Naive B cell (primary cell): ENCODE measurements at regions not wholly inside any gene's neighbourhood (a gene's known extent, or its start where the extent isn't known, plus 50 kb on each side); places are given as distances from the start of the nearest gene placed in this dataset.

ENCODE experiments used
- ATAC-seq, 2 donors: fragments of 150-1000 bp; cut with Tn5 transposase; 2 replicates each; pipeline ENCODE4 v1.10.0; 2021; ENCODE audit warnings: low read depth in 2 of 2, mild to moderate bottlenecking in 2 of 2, moderate library complexity in 2 of 2
- DNase-seq: peaks from one replicate; pipeline ENCODE4 v3.0.0; 2022
- H3K27ac Mint-ChIP-seq, 6 donors: one replicate each; pipeline ENCODE4 v1.8.0; 2020 to 2022; ENCODE audit warnings: mild to moderate bottlenecking in 6 of 6, mixed read lengths in 6 of 6, moderate library complexity in 5 of 6, inconsistent platforms in 2 of 6
- H3K27me3 Mint-ChIP-seq, 3 donors: one replicate each; pipeline ENCODE4 v1.8.0; 2021 to 2022; ENCODE audit warnings: mixed read lengths in 3 of 3, mild to moderate bottlenecking in 1 of 3
- H3K36me3 Mint-ChIP-seq, 2 donors: one replicate each; pipeline ENCODE4 v1.8.0; 2020 to 2022; ENCODE audit warnings: mixed read lengths in 2 of 2, inconsistent platforms in 1 of 2, mild to moderate bottlenecking in 1 of 2
- H3K4me1 Mint-ChIP-seq, 3 donors: one replicate each; pipeline ENCODE4 v1.8.0; 2020 to 2022; ENCODE audit warnings: mixed read lengths in 3 of 3, inconsistent platforms in 1 of 3, mild to moderate bottlenecking in 1 of 3, moderate library complexity in 1 of 3
- H3K4me3 Mint-ChIP-seq, 8 donors: one replicate each; pipeline ENCODE4 v1.8.0; 2020 to 2022; ENCODE audit warnings: mild to moderate bottlenecking in 8 of 8, mixed read lengths in 8 of 8, moderate library complexity in 8 of 8, inconsistent platforms in 2 of 8
- H3K9me3 Mint-ChIP-seq, 7 donors: one replicate each; pipeline ENCODE4 v1.8.0; 2020 to 2022; ENCODE audit warnings: mixed read lengths in 7 of 7, mild to moderate bottlenecking in 5 of 7, inconsistent platforms in 2 of 7, moderate library complexity in 1 of 7

DNA sequence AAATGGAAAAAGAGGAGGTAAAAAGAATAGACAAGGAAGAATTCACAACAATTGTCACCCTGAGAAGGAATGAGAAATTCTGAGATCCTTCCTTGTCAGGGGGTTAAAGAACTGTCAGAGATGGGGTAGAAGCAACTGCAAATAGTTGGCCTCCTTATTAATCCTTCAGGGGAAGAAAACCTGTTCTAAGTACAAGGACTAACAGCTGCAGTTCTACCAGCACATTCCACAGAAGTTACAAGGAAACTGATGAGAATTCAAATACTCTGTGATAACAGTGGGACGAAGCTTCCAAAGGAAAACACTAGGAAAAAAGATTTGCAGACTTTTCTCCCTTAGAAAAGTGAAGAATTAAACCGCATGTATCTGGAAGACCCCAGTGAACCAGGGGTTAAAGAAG, 93.7 kb downstream of the OR2K2 start:
- DNase-seq = no peak
- Mint-ChIP-seq H3K27ac (no peak overlapping the region), H3K4me3 (no peak overlapping the region), H3K27me3 (no peaks in the 10 kb centered on the region), H3K9me3 (peaks cover 0 to 1% (median 0%) of the 10 kb centered on the region in 7 donors), H3K36me3 (no peaks in the 10 kb centered on the region), H3K4me1 (no peaks in the 10 kb centered on the region)
- no peak for ATAC-seq

DNA sequence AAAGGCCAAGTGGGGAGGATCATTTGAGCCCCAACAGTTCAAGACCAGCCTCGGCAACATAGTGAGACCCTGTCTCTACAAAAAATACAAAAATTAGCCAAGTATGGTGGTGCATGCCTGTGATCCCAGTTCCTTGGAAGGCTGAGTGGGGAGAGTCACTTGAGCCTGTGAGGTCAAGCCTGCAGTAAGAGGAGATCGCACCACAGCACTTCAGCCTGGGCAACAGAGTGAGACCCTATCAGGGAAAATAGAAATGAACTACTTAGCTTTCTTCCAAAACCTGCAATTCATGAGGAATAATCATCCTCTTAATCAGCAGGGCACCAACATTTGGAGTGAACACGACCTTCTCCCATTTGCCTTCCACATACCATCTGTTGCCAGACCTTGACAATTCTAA, 96.1 kb downstream of the OR2K2 start:
- H3K4me1 Mint-ChIP-seq = no peaks in the 10 kb centered on the region
- no peaks in the 10 kb centered on the region for H3K36me3 Mint-ChIP-seq
- no peak overlapping the region for H3K27ac Mint-ChIP-seq
- H3K9me3 Mint-ChIP-seq = peaks cover 0 to 1% (median 0%) of the 10 kb centered on the region in 7 donors
- DNase-seq = no peak
- H3K4me3 Mint-ChIP-seq = no peak overlapping the region
- no peak for ATAC-seq
- no peaks in the 10 kb centered on the region for H3K27me3 Mint-ChIP-seq

DNA sequence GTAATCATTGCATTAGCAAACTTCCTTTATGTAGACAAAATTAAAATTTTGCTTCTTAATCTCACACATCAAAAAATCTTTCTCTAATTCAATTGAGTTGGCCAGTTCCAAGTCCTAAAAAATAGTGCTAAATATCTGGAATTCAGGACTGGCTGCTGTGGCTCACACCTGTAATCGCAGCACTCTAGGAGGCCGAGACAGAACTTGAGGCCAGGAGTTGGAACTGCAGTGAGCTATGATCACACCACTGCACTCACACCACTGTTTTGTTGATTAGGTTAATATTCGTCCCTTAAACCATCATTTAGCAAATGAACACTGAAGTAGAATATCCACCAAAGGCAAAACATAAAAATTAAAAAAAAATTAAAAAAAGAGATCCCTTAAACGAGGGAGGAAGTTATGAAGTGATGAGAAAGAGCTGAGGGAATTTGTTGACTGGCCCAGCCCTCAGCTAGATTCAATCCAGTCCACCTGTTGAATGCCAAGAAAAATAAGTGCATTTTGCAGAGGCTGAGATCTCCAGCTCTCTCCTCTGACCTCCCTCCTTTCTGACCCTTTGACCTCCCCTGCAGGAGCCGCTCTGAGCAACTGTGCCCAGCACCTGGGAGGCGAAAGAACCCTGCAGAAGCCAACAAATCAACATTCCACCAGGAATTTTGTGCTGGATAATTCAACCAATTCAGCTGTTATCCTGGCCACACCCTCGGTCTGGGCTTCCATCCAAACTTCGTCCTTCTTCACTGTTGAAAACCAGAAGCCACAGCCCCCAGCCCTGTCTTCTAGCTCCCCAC, 96.8 kb downstream of the OR2K2 start:
- H3K27me3 Mint-ChIP-seq = no peaks in the 10 kb centered on the region
- H3K36me3 Mint-ChIP-seq = no peaks in the 10 kb centered on the region
- ATAC-seq = no peak
- no peak overlapping the region for H3K4me3 Mint-ChIP-seq
- H3K4me1 Mint-ChIP-seq = no peaks in the 10 kb centered on the region
- DNase-seq = no peak
- peaks cover 0 to 1% (median 0%) of the 10 kb centered on the region in 7 donors for H3K9me3 Mint-ChIP-seq
- H3K27ac Mint-ChIP-seq = no peak overlapping the region

DNA sequence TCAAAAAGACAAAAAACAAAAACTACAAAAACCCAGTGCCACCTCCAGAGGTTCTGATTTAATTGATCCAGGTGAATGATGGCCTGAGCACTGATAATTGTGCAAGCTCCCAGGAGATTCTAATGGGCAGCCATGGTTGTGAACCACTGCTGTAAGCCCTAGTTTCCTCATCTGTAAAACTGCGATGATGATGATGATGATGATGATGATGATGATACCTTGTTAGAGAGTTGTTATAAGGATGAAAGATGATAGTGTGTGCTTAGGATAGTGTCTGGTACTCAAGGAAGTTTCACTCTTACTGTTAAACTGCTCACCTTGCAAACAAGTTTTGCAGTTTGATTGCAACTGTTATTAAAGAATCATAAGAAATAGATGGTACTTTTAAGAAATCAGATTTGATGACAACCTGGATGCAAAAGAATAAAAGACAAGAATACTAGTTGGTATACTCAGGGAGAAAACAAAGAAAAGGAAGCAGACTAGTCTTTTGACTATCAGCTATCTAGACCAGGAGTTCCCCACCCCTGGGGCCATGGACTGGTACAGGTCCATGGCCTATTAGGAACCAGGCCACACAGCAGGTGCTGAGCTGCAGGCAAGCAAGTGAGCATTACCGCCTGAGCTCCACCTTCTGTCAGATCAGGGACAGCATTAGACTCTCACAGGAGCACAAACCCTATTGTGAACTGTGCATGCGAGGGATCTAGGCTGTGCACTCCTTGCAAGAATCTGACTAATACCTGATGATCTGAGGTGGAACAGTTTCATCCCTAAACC, 98.0 kb downstream of the OR2K2 start:
- Mint-ChIP-seq H3K4me3 (no peak overlapping the region), H3K36me3 (no peaks in the 10 kb centered on the region), H3K27ac (no peak overlapping the region), H3K9me3 (peaks cover 0 to 2% (median under 1%) of the 10 kb centered on the region in 7 donors), H3K27me3 (no peaks in the 10 kb centered on the region), H3K4me1 (no peaks in the 10 kb centered on the region)
- ATAC-seq = no peak
- no peak for DNase-seq

DNA sequence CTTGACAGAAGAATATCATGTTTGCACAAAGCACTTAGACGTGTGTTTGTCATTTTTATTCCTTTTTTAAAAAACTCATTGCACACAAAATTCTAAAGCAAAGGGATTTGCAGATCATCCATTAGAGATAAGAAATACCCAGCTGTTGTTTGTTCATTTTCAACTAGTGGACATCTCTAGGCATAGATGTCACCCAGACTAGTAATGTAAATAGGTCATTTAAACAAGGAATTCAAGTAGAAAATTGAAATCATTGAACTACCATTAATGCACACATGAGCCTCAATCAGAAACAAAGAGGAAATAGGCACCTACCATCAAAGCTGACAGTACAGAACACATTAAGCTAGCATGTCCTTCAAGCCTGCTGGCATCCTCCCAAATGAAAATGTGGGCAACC, 107.3 kb downstream of the OR2K2 start:
- H3K4me1 Mint-ChIP-seq = no peaks in the 10 kb centered on the region
- no peak overlapping the region for H3K4me3 Mint-ChIP-seq
- no peak for DNase-seq
- H3K9me3 Mint-ChIP-seq = peaks cover 2 to 26% (median 6%) of the 10 kb centered on the region in 7 donors
- H3K27ac Mint-ChIP-seq = no peak overlapping the region
- H3K36me3 Mint-ChIP-seq = no peaks in the 10 kb centered on the region
- no peaks in the 10 kb centered on the region for H3K27me3 Mint-ChIP-seq
- ATAC-seq = no peak

DNA sequence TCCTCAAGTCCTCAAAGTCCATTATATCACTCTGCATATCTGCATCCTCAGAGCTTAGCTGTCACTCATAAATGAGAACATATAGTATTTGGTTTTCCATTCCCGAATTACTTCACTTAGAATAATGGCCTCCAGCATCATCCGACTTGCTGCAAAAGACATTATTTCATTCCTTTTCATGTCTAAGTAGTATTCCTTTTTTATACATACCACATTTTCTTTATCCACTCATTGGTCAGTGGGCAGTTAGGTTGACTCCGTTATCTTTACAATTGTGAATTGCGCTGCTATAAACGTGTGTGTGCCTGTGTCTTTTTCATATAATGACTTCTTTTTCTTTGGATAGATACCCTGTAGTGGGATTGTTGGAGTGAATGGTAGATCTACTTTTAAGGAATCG, 117.2 kb downstream of the OR2K2 start:
- no peak overlapping the region for H3K27ac Mint-ChIP-seq
- no peaks in the 10 kb centered on the region for H3K36me3 Mint-ChIP-seq
- ATAC-seq (no peak), DNase-seq (no peak)
- no peaks in the 10 kb centered on the region for H3K4me1 Mint-ChIP-seq
- H3K4me3 Mint-ChIP-seq = no peak overlapping the region
- H3K9me3 Mint-ChIP-seq = peaks cover 5 to 15% (median 11%) of the 10 kb centered on the region in 7 donors
- peaks cover 0 to 6% (median 5%) of the 10 kb centered on the region in 3 donors for H3K27me3 Mint-ChIP-seq

DNA sequence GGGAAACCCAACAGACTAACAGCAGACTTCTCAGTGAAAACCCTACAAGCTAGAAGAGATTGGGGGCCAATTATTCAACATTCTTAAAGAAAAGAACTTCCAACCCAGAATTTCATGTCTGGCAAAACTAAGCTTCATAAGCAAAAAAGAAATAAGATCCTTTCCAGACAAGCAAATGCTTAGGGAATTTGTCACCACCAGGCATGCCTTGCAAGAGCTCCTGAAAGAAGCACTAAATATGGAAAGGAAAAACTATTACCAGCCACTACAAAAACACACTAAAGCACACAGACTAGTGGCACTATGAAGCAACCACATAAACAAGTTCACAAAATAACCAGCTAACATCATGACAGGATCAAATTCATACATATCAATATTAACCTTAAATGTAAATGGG, 131.1 kb downstream of the OR2K2 start:
- no peak overlapping the region for H3K27ac Mint-ChIP-seq
- DNase-seq (no peak), ATAC-seq (no peak)
- H3K36me3 Mint-ChIP-seq = peaks cover 0 to 18% of the 10 kb centered on the region in 2 donors
- H3K4me1 Mint-ChIP-seq = no peaks in the 10 kb centered on the region
- no peak overlapping the region for H3K4me3 Mint-ChIP-seq
- H3K9me3 Mint-ChIP-seq = peaks cover 6 to 26% (median 18%) of the 10 kb centered on the region in 7 donors
- H3K27me3 Mint-ChIP-seq = peaks cover 8 to 11% (median 8%) of the 10 kb centered on the region in 3 donors

DNA sequence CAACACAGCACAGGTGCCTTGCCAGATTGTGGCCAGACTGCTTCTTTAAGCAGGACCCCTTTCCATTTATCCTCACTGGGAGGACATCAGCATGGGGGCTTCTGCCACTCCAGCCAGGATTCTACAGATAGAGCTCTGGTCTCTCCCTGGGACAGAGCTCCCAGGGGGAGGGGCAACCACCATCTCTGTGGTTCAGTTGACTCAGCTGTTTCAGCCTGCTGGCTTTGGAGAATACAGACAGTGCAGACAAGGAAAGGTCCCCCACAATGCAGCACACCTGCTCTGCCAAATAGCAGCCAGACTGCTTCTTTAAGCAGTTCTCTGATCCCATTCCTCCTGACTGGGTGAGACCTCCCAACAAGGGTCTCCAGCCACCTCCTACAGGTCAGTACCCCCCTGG, 132.8 kb downstream of the OR2K2 start:
- DNase-seq (no peak), ATAC-seq (no peak)

DNA sequence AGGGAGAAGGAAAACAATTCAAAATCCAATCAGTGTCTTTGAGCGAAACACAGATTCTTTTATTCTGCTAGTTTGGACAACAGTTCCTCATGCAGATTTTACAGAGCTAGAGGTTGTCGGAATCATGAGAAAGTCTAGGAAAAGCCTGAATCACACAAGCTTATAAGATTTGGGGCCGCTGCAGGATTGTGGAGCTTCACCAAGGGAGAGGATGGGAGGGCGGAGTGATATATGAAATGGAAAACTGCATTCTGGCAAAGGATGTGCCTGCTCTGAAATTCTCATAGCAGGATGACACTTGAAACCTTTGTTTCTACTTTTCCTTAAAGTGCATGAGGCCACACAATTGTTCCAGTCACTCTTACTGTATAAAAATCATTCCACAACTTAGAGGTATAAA, 134.3 kb downstream of the OR2K2 start:
- DNase-seq = no peak
- no peak for ATAC-seq
- no peak overlapping the region for H3K4me3 Mint-ChIP-seq
- H3K27ac Mint-ChIP-seq = no peak overlapping the region
- H3K4me1 Mint-ChIP-seq = no peaks in the 10 kb centered on the region
- peaks cover 0 to 9% of the 10 kb centered on the region in 2 donors for H3K36me3 Mint-ChIP-seq
- peaks cover 8 to 14% (median 8%) of the 10 kb centered on the region in 3 donors for H3K27me3 Mint-ChIP-seq
- H3K9me3 Mint-ChIP-seq = peaks cover 2 to 12% (median 6%) of the 10 kb centered on the region in 7 donors

More for the DNA sequence above, 132.8 kb downstream of the OR2K2 start:
- peaks cover 0 to 9% of the 10 kb centered on the region in 2 donors for H3K36me3 Mint-ChIP-seq
- no peaks in the 10 kb centered on the region for H3K4me1 Mint-ChIP-seq
- peaks cover 5 to 12% (median 9%) of the 10 kb centered on the region in 7 donors for H3K9me3 Mint-ChIP-seq
- no peak overlapping the region for H3K4me3 Mint-ChIP-seq
- no peak overlapping the region for H3K27ac Mint-ChIP-seq
- H3K27me3 Mint-ChIP-seq = peaks cover 8 to 14% (median 8%) of the 10 kb centered on the region in 3 donors

DNA sequence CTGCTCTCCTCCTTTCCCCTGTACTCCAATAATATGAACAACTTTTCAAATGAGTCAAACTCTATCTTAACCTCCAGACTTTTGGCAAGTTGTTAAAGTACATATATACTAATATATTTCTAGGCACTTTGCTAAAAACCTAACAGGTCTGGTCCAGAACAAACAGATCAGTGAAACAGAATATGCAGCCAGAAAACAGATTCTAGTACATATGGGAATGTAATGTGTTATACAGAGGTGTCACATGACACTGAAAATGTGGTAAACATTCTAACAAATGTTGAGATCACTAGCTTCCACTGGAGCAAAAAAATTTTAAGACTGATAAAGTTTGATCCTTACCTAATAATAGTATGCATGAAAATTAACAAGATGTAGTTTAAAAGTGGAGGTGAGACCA, 136.9 kb downstream of the OR2K2 start:
- no peaks in the 10 kb centered on the region for H3K4me1 Mint-ChIP-seq
- H3K36me3 Mint-ChIP-seq = peaks cover 0 to 5% of the 10 kb centered on the region in 2 donors
- ATAC-seq (no peak), DNase-seq (no peak)
- no peak overlapping the region for H3K4me3 Mint-ChIP-seq
- H3K9me3 Mint-ChIP-seq = peaks cover 0 to 2% (median 0%) of the 10 kb centered on the region in 7 donors
- H3K27ac Mint-ChIP-seq = no peak overlapping the region
- peaks cover 6 to 8% (median 7%) of the 10 kb centered on the region in 3 donors for H3K27me3 Mint-ChIP-seq

DNA sequence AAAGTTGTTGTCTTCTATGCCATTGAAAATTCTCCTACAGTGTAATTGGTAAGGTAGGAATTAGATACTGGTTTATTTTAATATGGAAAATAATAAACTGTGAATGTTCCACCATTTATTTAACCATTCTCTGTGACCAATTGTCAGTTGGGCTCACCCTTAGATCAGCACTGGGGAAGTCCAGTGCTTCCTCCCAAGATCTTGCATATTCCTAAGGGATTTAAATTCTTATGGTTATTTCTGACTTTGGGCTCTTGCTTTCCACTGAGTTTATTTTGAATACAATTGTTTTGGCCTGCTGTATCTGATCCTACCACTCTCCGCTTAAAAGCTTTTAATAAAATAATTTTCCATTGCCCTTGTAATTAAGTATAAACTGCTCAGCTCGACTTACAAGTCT, 137.4 kb downstream of the OR2K2 start:
- Mint-ChIP-seq H3K27ac (no peak overlapping the region), H3K4me1 (no peaks in the 10 kb centered on the region), H3K4me3 (no peak overlapping the region), H3K9me3 (peaks cover 0 to 2% (median 0%) of the 10 kb centered on the region in 7 donors), H3K27me3 (peaks cover 4 to 12% (median 6%) of the 10 kb centered on the region in 3 donors), H3K36me3 (peaks cover 0 to under 1% of the 10 kb centered on the region in 2 donors)
- no peak for DNase-seq
- no peak for ATAC-seq

DNA sequence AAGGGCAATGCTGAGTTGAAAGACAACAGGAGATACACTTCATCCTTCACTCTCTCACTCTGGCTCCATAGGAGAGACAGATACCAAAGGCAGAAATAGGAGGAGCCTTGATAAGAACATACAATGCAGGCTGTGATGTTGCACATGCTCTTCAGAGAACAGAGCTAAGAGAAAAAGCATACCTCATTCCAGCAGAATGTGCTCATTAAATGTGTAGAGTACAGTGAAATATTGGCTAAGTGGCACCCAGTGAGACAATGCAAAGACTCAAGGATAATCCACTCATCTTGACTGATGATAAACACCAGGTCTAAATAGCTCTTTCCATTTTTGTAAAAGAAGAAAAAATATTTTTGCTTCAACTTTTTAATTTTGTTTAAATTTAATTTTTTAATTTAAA, 139.7 kb downstream of the OR2K2 start:
- Mint-ChIP-seq H3K4me1 (no peaks in the 10 kb centered on the region), H3K27me3 (peaks cover 4 to 13% (median 6%) of the 10 kb centered on the region in 3 donors), H3K4me3 (no peak overlapping the region), H3K9me3 (peaks cover 0 to 2% (median 0%) of the 10 kb centered on the region in 7 donors), H3K27ac (no peak overlapping the region), H3K36me3 (no peaks in the 10 kb centered on the region)
- no peak for DNase-seq
- no peak for ATAC-seq

DNA sequence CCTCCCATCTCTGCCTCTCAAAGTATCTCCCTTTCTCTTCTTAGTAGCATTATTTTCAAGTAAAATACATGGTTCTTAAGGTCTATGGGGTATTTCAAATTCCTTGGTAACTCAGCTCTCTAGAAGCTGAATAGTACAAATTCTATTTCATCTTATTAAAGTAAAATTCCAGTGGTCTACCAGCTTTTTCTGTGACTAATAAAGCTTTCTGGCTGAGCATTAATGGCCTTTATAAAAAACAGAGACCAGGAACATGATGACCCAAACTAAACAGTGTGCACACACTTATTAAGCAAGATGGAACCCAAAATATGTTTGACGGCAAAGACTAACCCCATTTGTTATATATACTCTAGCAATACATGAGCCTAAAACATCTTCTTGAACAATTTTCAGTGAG, 142.6 kb downstream of the OR2K2 start:
- ATAC-seq = no peak
- Mint-ChIP-seq H3K4me3 (no peak overlapping the region), H3K27me3 (peaks cover 0 to 8% (median 5%) of the 10 kb centered on the region in 3 donors), H3K4me1 (no peaks in the 10 kb centered on the region), H3K9me3 (peaks cover 0 to 13% (median 0%) of the 10 kb centered on the region in 7 donors), H3K27ac (no peak overlapping the region), H3K36me3 (no peaks in the 10 kb centered on the region)
- DNase-seq = no peak
